D721Med (cell line): ENCODE measurements at regions not wholly inside any gene's neighbourhood (a gene's known extent, or its start where the extent isn't known, plus 50 kb on each side); places are given as distances from the start of the nearest gene placed in this dataset.

Experiments
- DNase-seq: peaks from one replicate; pipeline ENCODE4 v3.0.0; 2011; ENCODE audit warnings: low spot score; ENCODE audit not compliant: insufficient read length
- FAIRE-seq: peaks from 2 replicates; lab custom pipeline; 2011; peaks lifted over from hg19 to GRCh38; lab: Jason Lieb, UNC
- TF ChIP-seq, protein P1 (sequence below): IDR thresholded peaks from 2 replicates; pipeline ENCODE4 v1.5.1; 2012; ENCODE audit warnings: mild to moderate bottlenecking, control low read depth; ENCODE audit not compliant: insufficient read depth; ENCODE audit errors: missing control alignments

DNA sequence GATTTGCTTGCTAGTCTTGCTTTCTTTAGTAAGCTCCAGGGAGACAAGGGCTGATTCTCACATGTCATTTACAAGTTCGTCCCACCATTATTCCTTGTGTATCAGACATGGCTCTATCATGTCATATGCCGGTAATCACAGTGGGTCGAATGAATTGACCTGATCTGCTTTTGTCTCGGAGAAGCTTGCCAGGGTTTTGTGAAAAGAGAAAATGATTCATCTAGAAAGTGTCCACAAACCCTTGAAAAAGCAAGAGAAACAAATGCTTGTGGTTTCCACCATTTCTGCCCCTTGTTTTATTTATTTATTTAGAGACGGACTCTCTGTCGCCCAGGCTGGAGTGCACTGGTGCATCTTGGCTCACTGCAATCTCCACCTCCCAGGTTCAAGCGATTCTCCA lies 278.5 kb downstream of the TCF7L2 start:
- DNase-seq = no peak
- no peak for FAIRE-seq
- TF ChIP-seq, protein P1, sequence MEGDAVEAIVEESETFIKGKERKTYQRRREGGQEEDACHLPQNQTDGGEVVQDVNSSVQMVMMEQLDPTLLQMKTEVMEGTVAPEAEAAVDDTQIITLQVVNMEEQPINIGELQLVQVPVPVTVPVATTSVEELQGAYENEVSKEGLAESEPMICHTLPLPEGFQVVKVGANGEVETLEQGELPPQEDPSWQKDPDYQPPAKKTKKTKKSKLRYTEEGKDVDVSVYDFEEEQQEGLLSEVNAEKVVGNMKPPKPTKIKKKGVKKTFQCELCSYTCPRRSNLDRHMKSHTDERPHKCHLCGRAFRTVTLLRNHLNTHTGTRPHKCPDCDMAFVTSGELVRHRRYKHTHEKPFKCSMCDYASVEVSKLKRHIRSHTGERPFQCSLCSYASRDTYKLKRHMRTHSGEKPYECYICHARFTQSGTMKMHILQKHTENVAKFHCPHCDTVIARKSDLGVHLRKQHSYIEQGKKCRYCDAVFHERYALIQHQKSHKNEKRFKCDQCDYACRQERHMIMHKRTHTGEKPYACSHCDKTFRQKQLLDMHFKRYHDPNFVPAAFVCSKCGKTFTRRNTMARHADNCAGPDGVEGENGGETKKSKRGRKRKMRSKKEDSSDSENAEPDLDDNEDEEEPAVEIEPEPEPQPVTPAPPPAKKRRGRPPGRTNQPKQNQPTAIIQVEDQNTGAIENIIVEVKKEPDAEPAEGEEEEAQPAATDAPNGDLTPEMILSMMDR = no peak

DNA sequence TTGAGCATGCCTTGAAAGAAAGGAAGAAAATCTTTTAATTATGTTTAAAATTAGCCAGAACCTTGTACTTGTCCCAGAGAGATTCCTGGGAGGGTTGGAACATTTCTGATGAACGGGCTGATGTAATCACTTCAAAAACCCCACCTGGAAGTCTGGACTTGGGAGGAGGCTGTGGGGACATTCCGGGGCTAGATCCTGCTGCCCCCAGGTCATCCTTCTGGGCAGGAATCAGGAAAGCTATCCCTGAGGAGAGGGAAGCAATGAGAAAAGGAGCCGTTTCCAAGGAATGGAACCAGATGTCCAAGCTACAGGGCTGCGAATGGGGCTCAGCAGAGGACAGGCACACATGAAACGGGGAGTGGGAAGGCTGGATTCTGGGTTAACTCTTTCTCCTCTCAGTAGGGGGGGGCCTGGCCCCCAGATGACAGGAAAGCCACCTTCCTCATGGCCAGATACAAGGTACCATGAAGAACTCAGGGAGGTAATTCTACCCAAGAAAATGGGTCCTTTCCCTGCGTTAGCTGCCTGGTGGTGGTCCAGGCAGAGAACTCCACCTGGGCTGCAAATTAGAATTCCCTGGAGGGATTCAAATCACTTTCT lies 280.1 kb downstream of the TCF7L2 start:
- FAIRE-seq (no peak), DNase-seq (no peak)
- TF ChIP-seq, protein P1 = no peak

DNA sequence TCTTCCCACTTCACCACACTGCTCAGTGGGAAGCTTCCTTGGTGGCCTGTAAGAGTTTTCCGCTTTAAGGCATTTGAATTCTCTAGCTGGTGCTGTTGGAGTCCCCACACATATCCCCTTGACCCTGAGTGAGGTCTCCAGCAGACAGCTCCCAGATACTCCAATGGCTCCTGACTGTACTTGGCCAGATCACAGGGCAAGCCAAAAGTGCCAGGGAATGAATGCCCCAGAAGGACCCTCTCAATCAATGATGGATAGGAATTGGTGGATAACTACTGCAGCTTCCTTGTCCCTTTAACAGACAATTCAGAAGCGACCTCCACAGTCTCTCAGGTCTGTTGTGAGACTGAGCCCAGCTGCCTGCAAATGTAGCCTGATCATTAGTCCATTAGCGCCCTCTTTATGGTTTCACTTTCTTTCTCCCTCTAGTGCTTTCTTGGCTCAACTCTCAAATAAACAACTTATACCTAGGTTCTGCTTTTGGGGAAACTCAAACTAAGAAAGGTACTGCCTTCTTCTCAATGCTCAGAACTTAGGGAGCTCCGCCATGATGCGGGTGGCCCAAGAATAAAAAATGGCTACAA lies 283.0 kb downstream of the TCF7L2 start:
- DNase-seq (no peak), FAIRE-seq (no peak)
- TF ChIP-seq, protein P1 = no peak

DNA sequence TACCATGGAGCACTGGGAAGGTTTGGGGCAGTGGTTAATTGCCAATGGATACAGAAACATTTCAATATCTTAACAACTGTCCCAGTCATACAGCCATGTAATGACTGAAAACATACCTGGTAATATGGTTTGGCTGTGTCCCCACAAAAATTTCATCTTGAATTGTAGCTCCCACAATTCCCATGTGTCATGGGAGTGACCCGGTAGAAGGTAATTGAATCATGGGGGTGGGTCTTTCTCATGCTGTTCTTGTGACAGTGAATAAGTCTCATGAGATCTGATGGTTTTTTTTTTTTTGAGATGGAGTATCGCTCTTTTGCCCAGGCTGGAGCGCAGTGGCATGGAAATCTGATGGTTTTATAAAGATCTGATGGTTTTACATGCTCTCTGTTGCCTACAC lies 284.4 kb downstream of the TCF7L2 start:
- no peak for FAIRE-seq
- DNase-seq = no peak
- TF ChIP-seq, protein P1 = no peak

DNA sequence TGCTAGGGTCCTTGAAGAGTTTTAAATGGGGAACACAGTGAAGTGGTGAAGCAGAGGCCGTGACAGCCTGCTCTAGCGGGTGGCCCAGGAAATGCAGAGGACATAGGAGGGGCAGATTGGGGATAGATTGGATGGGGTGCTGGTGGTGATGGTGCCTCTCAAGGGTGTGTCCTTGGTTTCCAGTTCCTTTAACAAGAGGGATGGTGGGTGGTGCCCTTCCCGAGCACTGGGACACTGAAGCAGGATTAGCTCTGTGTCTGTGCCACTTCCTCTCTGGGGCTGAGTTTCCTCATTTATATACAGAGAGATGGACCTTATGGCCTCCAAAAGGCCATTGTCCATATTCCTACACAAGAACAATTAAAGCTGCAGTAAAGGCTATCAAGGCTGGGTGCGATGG lies 285.5 kb downstream of the TCF7L2 start:
- DNase-seq (no peak), FAIRE-seq (no peak)

DNA sequence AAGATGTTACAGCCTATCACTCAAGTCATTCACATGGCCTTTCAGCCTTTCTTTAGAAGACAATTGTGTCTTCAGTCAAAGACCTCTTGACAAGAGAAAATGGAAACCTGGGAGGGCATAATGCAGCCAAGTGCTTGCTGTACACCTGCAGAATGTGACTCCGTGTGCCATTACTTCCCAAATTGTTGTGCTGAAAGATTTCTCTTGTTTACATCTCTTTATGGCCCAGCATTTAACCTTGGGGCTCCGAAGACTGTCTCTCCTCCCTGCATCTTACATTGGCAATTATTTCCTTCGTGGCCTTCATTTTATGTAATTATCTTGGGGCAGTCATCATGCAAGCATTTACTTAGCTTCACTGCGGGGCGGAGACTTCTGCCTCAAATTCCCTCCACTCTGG lies 287.0 kb downstream of the TCF7L2 start:
- no peak for DNase-seq
- TF ChIP-seq, protein P1 = no peak
- FAIRE-seq = no peak

More for the DNA sequence above, 285.5 kb downstream of the TCF7L2 start:
- TF ChIP-seq, protein P1 = no peak

DNA sequence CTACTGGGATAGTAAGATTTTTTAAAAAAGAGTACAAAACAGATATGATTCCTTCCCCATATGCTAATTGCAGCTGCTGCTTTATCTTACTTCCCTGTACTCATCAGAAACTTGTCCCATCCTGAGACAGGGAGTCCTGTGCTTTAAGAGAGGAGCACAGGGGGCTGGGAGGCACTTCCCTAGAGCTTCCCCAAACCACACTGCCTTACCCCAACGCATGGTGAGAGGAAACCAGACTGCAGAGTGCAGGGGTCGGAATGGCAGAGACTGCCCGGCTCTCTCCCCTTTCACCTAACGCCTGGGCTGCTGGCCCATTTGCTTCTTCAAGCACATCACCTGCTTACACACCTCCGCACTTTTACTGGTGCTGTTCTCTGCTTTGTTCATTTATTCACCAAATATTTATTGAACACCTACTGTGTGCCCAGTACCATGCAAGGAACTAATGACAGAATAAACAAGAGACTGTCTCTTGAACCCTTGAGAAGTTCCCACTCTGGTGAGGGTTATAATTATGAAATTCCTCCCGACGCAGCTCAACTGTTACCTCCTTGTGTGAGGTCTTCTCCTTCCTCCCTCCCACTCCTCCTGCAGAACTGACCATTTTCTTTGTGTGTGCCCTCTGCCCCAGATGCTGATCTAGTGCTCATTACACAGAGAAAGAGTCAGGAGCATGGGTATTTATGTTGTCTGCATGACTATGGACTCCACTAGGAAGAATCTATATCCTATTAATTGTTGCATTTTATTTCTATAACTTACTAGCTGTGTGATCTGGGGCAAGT lies 289.7 kb downstream of the TCF7L2 start:
- FAIRE-seq (no peak), DNase-seq (no peak)
- TF ChIP-seq, protein P1 = no peak
